IMR-90 (cell line): ENCODE measurements at regions not wholly inside any gene's neighbourhood (a gene's known extent, or its start where the extent isn't known, plus 50 kb on each side); places are given as distances from the start of the nearest gene placed in this dataset.

Experiments
- ATAC-seq: fragments of 200-7000 bp; cut with Tn5 transposase; 2 replicates; pipeline ENCODE4 v1.9.1; 2020; ENCODE audit warnings: low read depth, mild to moderate bottlenecking, moderate library complexity
- BruUV-seq: library from RNA; stranded (reverse); fragments of 400-500 nt; replicated peaks from 2 replicates; lab custom pipeline; 2021; lab: Mats Ljungman, UMichigan
- CTCF ChIA-PET: fragments of 300-600 bp; formaldehyde crosslinking; extraction: SDS; loops from one replicate; lab custom pipeline; 2021; ENCODE audit warnings: antibody characterized with exemption; lab: Yijun Ruan, JAX
- POLR2A ChIA-PET: fragments of 300-600 bp; sonication (Branson Sonifier 250); formaldehyde crosslinking; loops from one replicate; lab custom pipeline; 2022; ENCODE audit warnings: antibody characterized with exemption; ENCODE audit not compliant: unreplicated experiment; lab: Charles Lee
- DNase-seq: peaks from one replicate; pipeline ENCODE4 v3.0.0; 2013
- H2AFZ ChIP-seq: replicated peaks from 2 replicates; pipeline ENCODE3; 2013; ENCODE audit warnings: low read length, mild to moderate bottlenecking; ENCODE audit not compliant: poor library complexity
- H2AK5ac ChIP-seq: 2 replicates; pipeline ENCODE4 v1.6.1; 2013; ENCODE audit warnings: low read depth, low read length, inconsistent platforms
- H2AK9ac ChIP-seq: replicated peaks from 2 replicates; pipeline ENCODE3; 2013; ENCODE audit warnings: mild to moderate bottlenecking, low read depth, low read length, moderate library complexity; ENCODE audit not compliant: poor library complexity
- H2BK120ac ChIP-seq: 2 replicates; pipeline ENCODE4 v1.6.1; 2013; ENCODE audit warnings: low read depth, low read length, inconsistent platforms
- H2BK15ac ChIP-seq: 3 replicates; pipeline ENCODE4 v1.6.1; 2013; ENCODE audit warnings: low read depth, low read length, inconsistent platforms
- H2BK20ac ChIP-seq: 2 replicates; pipeline ENCODE4 v1.6.1; 2013; ENCODE audit warnings: low read depth, mild to moderate bottlenecking, inconsistent platforms, low read length, moderate library complexity
- H2BK5ac ChIP-seq: 2 replicates; pipeline ENCODE4 v1.6.1; 2013; ENCODE audit warnings: mild to moderate bottlenecking, low read depth, low read length, inconsistent platforms; ENCODE audit not compliant: poor library complexity, severe bottlenecking
- H3K14ac ChIP-seq: replicated peaks from 2 replicates; pipeline ENCODE4 v1.6.1; 2013; ENCODE audit warnings: low read depth, low read length, inconsistent platforms
- H3K18ac ChIP-seq: 2 replicates; pipeline ENCODE4 v1.6.1; 2013; ENCODE audit warnings: low read depth, low read length, control low read depth
- H3K23ac ChIP-seq: 2 replicates; pipeline ENCODE4 v1.6.1; 2013; ENCODE audit warnings: low read depth, low read length, inconsistent platforms
- H3K27ac ChIP-seq: 2 replicates; pipeline ENCODE4 v1.5.1; 2013; ENCODE audit warnings: mild to moderate bottlenecking, control low read depth, low read length; ENCODE audit not compliant: insufficient read depth
- H3K27me3 ChIP-seq: 2 replicates; pipeline ENCODE4 v1.6.1; 2013; ENCODE audit warnings: low read length; ENCODE audit not compliant: control insufficient read depth, insufficient read depth
- H3K36me3 ChIP-seq: 2 replicates; pipeline ENCODE4 v1.6.1; 2013; ENCODE audit warnings: low read length, mixed read lengths; ENCODE audit not compliant: control insufficient read depth, insufficient read depth
- H3K4ac ChIP-seq: 2 replicates; pipeline ENCODE4 v1.6.1; 2013; ENCODE audit warnings: low read depth, low read length, inconsistent platforms
- H3K4me1 ChIP-seq: 2 replicates; pipeline ENCODE4 v1.6.1; 2013; ENCODE audit warnings: low read length, mixed read lengths; ENCODE audit not compliant: control insufficient read depth, insufficient read depth
- H3K4me2 ChIP-seq: 2 replicates; pipeline ENCODE4 v1.6.1; 2013; ENCODE audit warnings: low read depth, mild to moderate bottlenecking, control low read depth, low read length, moderate library complexity
- H3K4me3 ChIP-seq: 2 replicates; pipeline ENCODE4 v1.5.1; 2013; ENCODE audit warnings: low read depth, mild to moderate bottlenecking, control low read depth, low read length, moderate library complexity; ENCODE audit not compliant: insufficient read depth
- H3K56ac ChIP-seq: 2 replicates; pipeline ENCODE4 v1.6.1; 2013; ENCODE audit warnings: low read length, inconsistent platforms; ENCODE audit not compliant: insufficient read depth; ENCODE audit errors: extremely low read depth
- H3K79me1 ChIP-seq, 2 experiments: 2 replicates each; pipeline ENCODE4 v1.6.1; 2013; ENCODE audit warnings: low read length in 2 of 2, inconsistent platforms in 1 of 2, low read depth in 1 of 2
- H3K9ac ChIP-seq: 2 replicates; pipeline ENCODE4 v1.6.1; 2013; ENCODE audit warnings: low read depth, low read length, control low read depth
- H3K9me1 ChIP-seq: 2 replicates; pipeline ENCODE4 v1.6.1; 2013; ENCODE audit warnings: low read length, inconsistent platforms; ENCODE audit not compliant: insufficient read depth
- H3K9me3 ChIP-seq: 2 replicates; pipeline ENCODE4 v1.6.1; 2013; ENCODE audit warnings: low read length; ENCODE audit not compliant: control insufficient read depth, insufficient read depth
- H4K20me1 ChIP-seq: 2 replicates; pipeline ENCODE4 v1.6.1; 2013; ENCODE audit warnings: low read length, inconsistent platforms; ENCODE audit not compliant: insufficient read depth
- H4K5ac ChIP-seq: 2 replicates; pipeline ENCODE4 v1.6.1; 2013; ENCODE audit warnings: mild to moderate bottlenecking, low read depth, low read length, control low read depth
- H4K8ac ChIP-seq, 2 experiments: 2 replicates each; pipeline ENCODE4 v1.6.1; 2013; ENCODE audit warnings: low read depth in 2 of 2, low read length in 2 of 2, control low read depth in 1 of 2, inconsistent platforms in 1 of 2
- H4K91ac ChIP-seq: 2 replicates; pipeline ENCODE4 v1.6.1; 2013; ENCODE audit warnings: low read depth, low read length, inconsistent platforms; ENCODE audit not compliant: insufficient read depth
- BHLHE40 ChIP-seq: fragments of 150-350 bp; IDR thresholded peaks from 2 replicates; pipeline ENCODE4 v1.6.1; 2016; ENCODE audit warnings: mild to moderate bottlenecking, low read depth, low read length
- CEBPB ChIP-seq: IDR thresholded peaks from 2 replicates; pipeline ENCODE4 v1.6.1; 2012; ENCODE audit warnings: low read depth, low read length, improper control_type of control experiment
- FOS ChIP-seq: fragments of 150-350 bp; IDR thresholded peaks from 2 replicates; pipeline ENCODE4 v1.6.1; 2016; ENCODE audit warnings: low read depth, low read length
- POLR2A ChIP-seq: IDR thresholded peaks from 2 replicates; pipeline ENCODE4 v1.6.1; 2012; ENCODE audit warnings: mild to moderate bottlenecking, low read depth, low read length
- WGBS, 2 experiments: methylation state at CpG; one replicate each; pipeline versions ENCODE4 v1.1.5 to v1.1.7; 2013; ENCODE audit warnings: missing lambda C conversion rate in 2 of 2; ENCODE audit not compliant: insufficient read length in 1 of 2; ENCODE audit errors: extremely low coverage in 2 of 2; 5-methylcytosine and 5-hydroxymethylcytosine counted together
- dilution Hi-C: fragments of 300-500 bp; cut with HindIII; formaldehyde crosslinking; loops from one replicate; pipeline ENCODE4 v1.14.3; 2018; ENCODE audit warnings: low sequenced_read_pairs; ENCODE audit not compliant: unreplicated experiment
- in situ Hi-C: fragments of 300-500 bp; cut with MboI; formaldehyde crosslinking; loops from 3 replicates; pipeline ENCODE4 v1.14.3; 2019; ENCODE audit warnings: low sequenced_read_pairs, inconsistent platforms, mixed read lengths
- intact Hi-C: fragments of 100-400 bp; cut with micrococcal nuclease; formaldehyde crosslinking; loops from 2 replicates; pipeline ENCODE4 v1.10.0; 2022

DNA sequence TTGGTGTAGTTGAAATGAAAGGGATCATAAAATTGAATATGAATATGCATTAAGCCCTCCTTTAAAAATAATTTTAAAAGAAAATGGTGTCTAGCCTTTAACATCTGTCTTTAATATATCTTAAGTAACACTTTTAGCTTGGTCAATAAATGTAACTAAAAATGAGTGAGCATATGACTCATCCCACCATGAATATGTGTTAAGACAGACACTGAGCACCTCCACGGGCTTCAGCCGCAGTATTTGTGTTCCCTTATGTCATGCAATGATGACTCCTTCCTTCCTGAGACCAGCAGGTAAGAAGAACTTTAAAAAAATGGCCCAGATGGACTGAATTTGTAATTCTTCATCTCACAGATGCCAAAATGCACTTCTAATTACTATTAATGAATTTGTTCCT is 563.2 kb downstream of the NR2F1-AS1 start:
- Histone ChIP-seq H3K9me1 (no peaks in the 10 kb centered on the region), H3K23ac (no peak overlapping the region), H2AK5ac (no peak overlapping the region), H3K4me2 (no peak overlapping the region), H3K27ac (no peak overlapping the region), H3K14ac (no peak overlapping the region), H2AK9ac (no peak overlapping the region), H2BK20ac (no peak overlapping the region), H3K9ac (no peak overlapping the region), H2BK120ac (no peak overlapping the region), H3K56ac (no peak overlapping the region), H3K4me3 (no peak overlapping the region), H4K91ac (no peak overlapping the region), H3K79me1 (no peaks in the 10 kb centered on the region), H3K27me3 (no peaks in the 10 kb centered on the region), H4K5ac (no peak overlapping the region), H3K18ac (no peak overlapping the region), H3K36me3 (no peaks in the 10 kb centered on the region), H3K9me3 (no peaks in the 10 kb centered on the region), H2AFZ (no peak overlapping the region), H4K20me1 (no peaks in the 10 kb centered on the region), H3K4ac (no peak overlapping the region), H2BK5ac (no peak overlapping the region), H3K4me1 (peaks cover 2% of the 10 kb centered on the region; the same call in 1 of the 2 replicates), H4K8ac (no peak overlapping the region), H2BK15ac (no peak overlapping the region)
- BruUV-seq = no TSS peak
- peak; percentile 81 for DNase-seq
- ChIA-PET CTCF (interaction anchor here (1.2 kb wide), 1 partner anchor 24 kb away, joined by 3 read pairs; no protein-coding TSS in a partner anchor), POLR2A (interaction anchor here (0.7 kb wide), 1 partner anchor 562 kb away, joined by 3 read pairs; no protein-coding TSS in a partner anchor)
- no CpG with 5 or more reads among the region's 2 CpGs for WGBS, 2 experiments
- TF ChIP-seq BHLHE40 (peak; percentile 15; the same call in 1 of the 2 replicates), CEBPB (peak; percentile 34; the same call in 1 of the 2 replicates), POLR2A (no peak), FOS (peak; percentile 71)
- ATAC-seq = peak; percentile 63; the same call in 1 of the 2 replicates
- dilution Hi-C loops = no loop called here
- in situ Hi-C loops = no loop called here
- intact Hi-C loops = no loop called here
